ENCODE measurements at regions not wholly inside any gene's neighbourhood (a gene's known extent, or its start where the extent isn't known, plus 50 kb on each side); places are given as distances from the start of the nearest gene placed in this dataset.

DNA sequence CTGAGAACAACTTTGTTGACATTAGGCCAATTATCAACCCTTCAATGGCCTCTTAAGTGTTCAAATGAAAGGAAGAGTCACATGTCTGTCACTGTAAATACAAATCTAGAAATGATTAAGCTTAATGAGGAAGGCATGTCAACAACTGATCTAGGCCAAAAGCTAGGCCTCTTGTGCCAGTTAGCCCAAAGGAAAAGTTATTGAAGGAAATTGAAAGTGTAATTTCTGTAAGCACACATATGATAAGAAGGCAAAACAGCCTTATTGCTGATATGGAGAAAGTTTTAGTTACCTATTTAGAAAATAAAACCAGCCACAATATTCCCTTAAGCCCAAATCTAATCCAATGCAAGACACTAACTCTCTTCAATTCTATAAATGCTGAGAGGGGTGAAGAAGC, 604.7 kb downstream of the SLITRK6 start:
- Histone ChIP-seq H3K4me1 (ENCODE audit: control insufficient read depth, insufficient read depth, low read length, poor library complexity, severe bottlenecking) (no peaks in the 10 kb centered on the region), H3K36me3 (ENCODE audit: control insufficient read depth, insufficient read depth, low read length) (no peaks in the 10 kb centered on the region), H3K4me3 (ENCODE audit: extremely low read depth, insufficient read depth, low read length, poor library complexity, severe bottlenecking) (no peak overlapping the region), H3K9me3 (ENCODE audit: control insufficient read depth, low read length) (peaks cover 13% of the 10 kb centered on the region), H3K27ac (ENCODE audit: low read depth, low read length, severe bottlenecking) (no peak overlapping the region)

DNA sequence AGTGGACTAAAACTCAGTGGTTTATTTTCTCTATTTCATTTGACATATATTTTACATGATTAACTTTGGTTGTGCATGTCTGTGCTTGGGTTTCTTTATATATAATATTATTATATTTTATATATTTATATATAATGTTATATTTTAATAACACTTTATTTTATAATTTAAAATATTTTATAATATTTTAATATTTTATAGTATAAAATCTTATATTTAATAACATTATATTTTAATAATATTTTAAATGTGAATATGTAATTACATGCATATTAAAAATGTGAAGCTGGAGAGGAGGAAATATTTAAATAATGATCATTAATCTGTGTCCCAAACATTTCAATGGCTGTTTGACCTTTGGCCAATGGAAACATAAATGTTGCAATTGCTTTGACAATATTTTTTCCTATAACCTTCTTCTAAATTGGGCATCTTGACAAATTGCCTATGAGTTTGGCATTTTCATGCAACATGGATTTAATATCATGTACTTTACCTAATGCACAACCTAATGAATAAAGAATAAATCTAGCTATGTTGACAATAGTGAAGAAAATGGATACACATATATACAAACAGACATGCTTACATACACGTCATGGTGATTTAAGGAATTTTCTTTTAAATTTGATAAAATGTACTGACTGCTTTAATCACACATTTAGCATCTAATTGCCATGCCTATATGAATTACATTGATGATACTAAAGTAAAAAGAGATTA, 607.1 kb downstream of the SLITRK6 start:
- no peak overlapping the region for H3K27ac ChIP-seq (ENCODE audit: low read depth, low read length, severe bottlenecking)
- WGBS, 2 experiments (ENCODE audit: insufficient coverage in 2 of 2) = no CpG with 5 or more reads among the region's 1 CpG
- H3K9me3 ChIP-seq (ENCODE audit: control insufficient read depth, low read length) = peaks cover 13% of the 10 kb centered on the region
- H3K4me1 ChIP-seq (ENCODE audit: control insufficient read depth, insufficient read depth, low read length, poor library complexity, severe bottlenecking) = no peaks in the 10 kb centered on the region
- no peaks in the 10 kb centered on the region for H3K36me3 ChIP-seq (ENCODE audit: control insufficient read depth, insufficient read depth, low read length)
- H3K4me3 ChIP-seq (ENCODE audit: extremely low read depth, insufficient read depth, low read length, poor library complexity, severe bottlenecking) = no peak overlapping the region

DNA sequence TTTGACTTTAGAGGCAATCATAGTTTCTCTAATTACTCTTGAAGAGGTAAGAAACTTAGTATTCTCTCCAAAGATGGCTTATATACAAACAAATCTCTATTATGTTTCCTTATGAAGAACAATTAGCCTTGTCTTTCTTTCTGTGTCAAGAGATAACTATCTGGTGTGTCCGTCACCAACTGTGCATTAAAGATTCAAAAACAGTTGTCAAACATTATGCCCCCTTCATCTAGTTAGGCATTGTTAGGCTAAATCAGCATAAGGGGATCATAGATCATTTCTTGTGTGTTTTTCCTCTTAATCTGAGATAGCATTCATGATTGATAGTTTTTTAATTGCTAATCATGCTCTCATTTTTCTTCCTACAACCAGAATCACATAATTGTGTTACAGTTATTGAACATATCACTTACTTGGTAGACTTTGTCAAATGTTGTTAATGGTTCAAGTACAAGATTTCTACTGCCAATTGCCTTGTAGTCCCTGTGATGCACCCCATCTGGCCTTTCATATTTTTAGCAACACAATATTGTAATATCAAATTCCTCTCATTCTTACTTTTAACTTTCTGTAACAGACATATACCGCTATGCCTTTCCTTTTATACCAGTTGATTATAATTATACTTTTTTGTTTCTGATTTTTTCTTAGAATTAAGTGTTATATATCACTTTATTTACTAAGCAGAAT, 612.7 kb downstream of the SLITRK6 start:
- Histone ChIP-seq H3K9me3 (ENCODE audit: control insufficient read depth, low read length) (no peaks in the 10 kb centered on the region), H3K4me1 (ENCODE audit: control insufficient read depth, insufficient read depth, low read length, poor library complexity, severe bottlenecking) (no peaks in the 10 kb centered on the region), H3K4me3 (ENCODE audit: extremely low read depth, insufficient read depth, low read length, poor library complexity, severe bottlenecking) (no peak overlapping the region), H3K36me3 (ENCODE audit: control insufficient read depth, insufficient read depth, low read length) (no peaks in the 10 kb centered on the region), H3K27ac (ENCODE audit: low read depth, low read length, severe bottlenecking) (no peak overlapping the region)
- no CpG with 5 or more reads among the region's 2 CpGs for WGBS, 2 experiments (ENCODE audit: insufficient coverage in 2 of 2)

DNA sequence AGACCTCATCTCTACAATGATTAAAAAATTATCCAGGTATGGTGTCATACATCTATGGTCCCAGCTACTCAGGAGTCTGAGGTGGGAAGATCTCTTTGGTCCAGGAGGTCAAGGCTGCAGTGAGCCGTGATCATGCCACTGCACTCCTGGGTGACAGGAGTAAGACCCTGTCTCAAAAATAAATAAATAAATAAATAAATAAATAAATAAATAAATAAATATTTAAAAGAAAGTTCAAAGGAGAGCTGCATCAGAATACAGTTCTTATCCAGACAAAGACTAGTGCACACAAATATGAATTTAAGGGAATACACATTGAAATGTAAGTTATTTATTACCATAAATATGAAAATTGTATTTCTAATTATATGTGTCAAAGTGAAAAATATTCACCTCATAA, 624.9 kb downstream of the SLITRK6 start:
- Histone ChIP-seq H3K36me3 (ENCODE audit: control insufficient read depth, insufficient read depth, low read length) (no peaks in the 10 kb centered on the region), H3K4me1 (ENCODE audit: control insufficient read depth, insufficient read depth, low read length, poor library complexity, severe bottlenecking) (no peaks in the 10 kb centered on the region), H3K27ac (ENCODE audit: low read depth, low read length, severe bottlenecking) (no peak overlapping the region), H3K9me3 (ENCODE audit: control insufficient read depth, low read length) (no peaks in the 10 kb centered on the region), H3K4me3 (ENCODE audit: extremely low read depth, insufficient read depth, low read length, poor library complexity, severe bottlenecking) (no peak overlapping the region)
- WGBS, 2 experiments (ENCODE audit: insufficient coverage in 2 of 2) = no CpG with 5 or more reads among the region's 1 CpG

DNA sequence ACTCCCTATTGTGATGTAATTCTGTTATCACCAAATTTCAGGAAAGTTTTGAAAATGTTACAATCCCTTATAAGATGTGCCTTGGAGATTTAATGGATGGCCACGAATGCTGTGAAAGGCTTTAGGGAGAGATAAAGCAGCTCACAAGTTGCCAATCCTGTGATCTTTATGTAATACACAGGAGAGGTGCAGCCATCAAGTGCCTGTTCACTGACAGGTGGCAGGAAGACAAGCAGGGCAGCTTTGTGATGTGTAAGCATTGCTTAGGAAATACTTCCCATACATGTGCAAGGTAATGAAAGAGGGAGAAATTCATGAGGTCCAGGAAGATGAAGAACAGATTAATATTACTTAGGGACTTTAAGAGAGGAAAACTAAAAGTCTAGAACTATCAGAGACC, 628.8 kb downstream of the SLITRK6 start:
- no peaks in the 10 kb centered on the region for H3K36me3 ChIP-seq (ENCODE audit: control insufficient read depth, insufficient read depth, low read length)

DNA sequence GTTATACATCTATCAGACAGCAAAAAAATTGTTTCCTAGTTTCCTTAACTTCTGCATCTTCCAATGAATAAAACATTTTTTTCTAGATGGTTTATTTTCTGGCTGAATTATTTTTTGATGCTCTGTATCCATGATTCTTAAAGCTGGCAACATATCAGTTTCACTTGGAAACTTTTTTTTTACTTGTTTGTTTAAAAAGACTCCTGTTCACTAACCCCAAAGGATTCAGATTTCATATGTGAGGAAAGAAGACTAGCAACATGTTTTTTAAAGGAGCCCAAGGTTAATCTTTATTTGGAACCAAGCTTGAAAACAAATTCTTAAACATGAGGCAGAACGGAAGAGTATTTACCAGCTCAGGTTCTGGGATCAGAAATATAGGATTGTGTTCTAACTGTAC, 632.3 kb downstream of the SLITRK6 start:
- Histone ChIP-seq H3K4me1 (ENCODE audit: control insufficient read depth, insufficient read depth, low read length, poor library complexity, severe bottlenecking) (no peaks in the 10 kb centered on the region), H3K9me3 (ENCODE audit: control insufficient read depth, low read length) (peaks cover 12% of the 10 kb centered on the region), H3K4me3 (ENCODE audit: extremely low read depth, insufficient read depth, low read length, poor library complexity, severe bottlenecking) (no peak overlapping the region), H3K36me3 (ENCODE audit: control insufficient read depth, insufficient read depth, low read length) (no peaks in the 10 kb centered on the region), H3K27ac (ENCODE audit: low read depth, low read length, severe bottlenecking) (no peak overlapping the region)
- 83 to 100% methylated on average over 1 of the region's 1 CpG for WGBS, 2 experiments (ENCODE audit: insufficient coverage in 2 of 2)

More for the DNA sequence above, 628.8 kb downstream of the SLITRK6 start:
- H3K27ac ChIP-seq (ENCODE audit: low read depth, low read length, severe bottlenecking) = no peak overlapping the region
- H3K4me3 ChIP-seq (ENCODE audit: extremely low read depth, insufficient read depth, low read length, poor library complexity, severe bottlenecking) = no peak overlapping the region
- WGBS, 2 experiments (ENCODE audit: insufficient coverage in 2 of 2) = 63 to 67% methylated on average over 1 of the region's 1 CpG
- H3K4me1 ChIP-seq (ENCODE audit: control insufficient read depth, insufficient read depth, low read length, poor library complexity, severe bottlenecking) = no peaks in the 10 kb centered on the region
- no peaks in the 10 kb centered on the region for H3K9me3 ChIP-seq (ENCODE audit: control insufficient read depth, low read length)

DNA sequence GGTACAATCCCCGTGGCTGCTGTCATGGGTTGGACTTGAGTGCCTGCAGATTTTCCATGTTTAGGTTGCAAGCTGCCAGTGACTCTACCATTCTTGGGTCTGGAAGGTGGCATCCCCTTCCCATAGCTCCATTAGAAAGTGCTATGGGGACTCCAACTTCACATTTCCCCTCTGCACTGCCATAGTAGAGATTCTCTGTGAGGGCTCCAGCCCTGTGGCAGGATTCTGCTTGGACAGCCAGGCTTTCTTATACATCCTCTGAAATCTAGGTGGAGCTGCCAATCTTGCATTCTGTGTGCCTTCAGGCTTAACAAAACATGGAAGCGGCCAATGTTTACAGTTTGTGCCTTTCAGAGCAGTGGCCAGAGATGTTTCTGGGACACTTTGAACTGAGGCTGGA, 636.2 kb downstream of the SLITRK6 start:
- WGBS, 2 experiments (ENCODE audit: insufficient coverage in 2 of 2) = 88 to 94% methylated on average over 2 of the region's 2 CpGs
- H3K4me1 ChIP-seq (ENCODE audit: control insufficient read depth, insufficient read depth, low read length, poor library complexity, severe bottlenecking) = no peaks in the 10 kb centered on the region
- H3K36me3 ChIP-seq (ENCODE audit: control insufficient read depth, insufficient read depth, low read length) = no peaks in the 10 kb centered on the region
- H3K9me3 ChIP-seq (ENCODE audit: control insufficient read depth, low read length) = peaks cover 12% of the 10 kb centered on the region
- H3K27ac ChIP-seq (ENCODE audit: low read depth, low read length, severe bottlenecking) = no peak overlapping the region
- H3K4me3 ChIP-seq (ENCODE audit: extremely low read depth, insufficient read depth, low read length, poor library complexity, severe bottlenecking) = no peak overlapping the region

DNA sequence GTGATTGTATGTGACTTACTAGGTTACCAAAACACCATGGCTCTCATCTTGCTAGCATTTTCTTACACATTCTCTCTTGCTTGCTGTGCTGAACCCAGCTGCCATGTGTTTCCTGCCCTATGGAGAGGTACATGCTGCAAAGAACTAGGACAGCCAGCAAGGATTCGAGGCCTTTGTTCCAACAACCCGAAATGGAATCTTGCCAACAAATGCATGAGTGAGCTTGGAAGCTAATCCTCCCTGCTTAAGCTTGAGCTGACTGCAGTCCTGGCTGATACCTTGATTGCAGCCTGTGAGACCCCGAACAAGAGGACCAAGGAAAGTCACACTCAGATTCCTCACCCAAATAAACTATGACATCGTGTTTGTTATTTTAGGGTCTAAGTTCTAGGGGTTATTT, 651.2 kb downstream of the SLITRK6 start:
- no peak overlapping the region for H3K4me3 ChIP-seq (ENCODE audit: extremely low read depth, insufficient read depth, low read length, poor library complexity, severe bottlenecking)
- no peaks in the 10 kb centered on the region for H3K36me3 ChIP-seq (ENCODE audit: control insufficient read depth, insufficient read depth, low read length)
- no peak overlapping the region for H3K27ac ChIP-seq (ENCODE audit: low read depth, low read length, severe bottlenecking)
- WGBS, 2 experiments (ENCODE audit: insufficient coverage in 2 of 2) = 64 to 69% methylated on average over 2 of the region's 4 CpGs
- H3K9me3 ChIP-seq (ENCODE audit: control insufficient read depth, low read length) = no peaks in the 10 kb centered on the region
- no peaks in the 10 kb centered on the region for H3K4me1 ChIP-seq (ENCODE audit: control insufficient read depth, insufficient read depth, low read length, poor library complexity, severe bottlenecking)

DNA sequence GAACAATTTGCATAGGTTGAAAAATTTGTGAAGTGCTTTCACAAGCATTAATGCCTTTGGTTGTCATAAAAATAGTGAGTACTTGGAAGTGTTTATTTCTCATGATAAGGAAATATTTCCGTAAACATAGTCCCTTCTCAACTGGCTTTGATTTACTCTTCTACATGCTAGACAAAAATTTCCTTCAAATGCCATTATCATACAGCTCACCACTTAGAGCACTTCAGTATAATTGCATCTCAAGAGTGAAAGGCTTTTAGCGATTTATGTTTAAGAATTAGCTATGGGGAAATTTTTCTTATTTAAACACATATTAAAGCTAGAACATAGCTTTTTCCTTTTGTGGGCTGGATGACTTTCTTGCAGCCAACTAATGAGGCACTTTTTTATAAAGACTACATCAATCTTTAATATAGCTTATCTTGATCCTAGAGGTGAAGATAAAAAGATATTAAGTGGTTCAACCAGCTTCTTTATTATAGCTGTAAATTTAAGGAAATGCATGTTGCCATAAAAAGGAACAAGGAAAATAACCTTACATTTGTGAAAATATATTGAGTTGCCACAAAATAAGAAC, 656.8 kb downstream of the SLITRK6 start:
- no peaks in the 10 kb centered on the region for H3K36me3 ChIP-seq (ENCODE audit: control insufficient read depth, insufficient read depth, low read length)
- H3K27ac ChIP-seq (ENCODE audit: low read depth, low read length, severe bottlenecking) = no peak overlapping the region
- no peaks in the 10 kb centered on the region for H3K4me1 ChIP-seq (ENCODE audit: control insufficient read depth, insufficient read depth, low read length, poor library complexity, severe bottlenecking)
- H3K4me3 ChIP-seq (ENCODE audit: extremely low read depth, insufficient read depth, low read length, poor library complexity, severe bottlenecking) = no peak overlapping the region
- 80% methylated on average over 1 of the region's 2 CpGs; no CpG with 5 or more reads in 1 of the 2 experiments for WGBS, 2 experiments (ENCODE audit: insufficient coverage in 2 of 2)
- no peaks in the 10 kb centered on the region for H3K9me3 ChIP-seq (ENCODE audit: control insufficient read depth, low read length)

DNA sequence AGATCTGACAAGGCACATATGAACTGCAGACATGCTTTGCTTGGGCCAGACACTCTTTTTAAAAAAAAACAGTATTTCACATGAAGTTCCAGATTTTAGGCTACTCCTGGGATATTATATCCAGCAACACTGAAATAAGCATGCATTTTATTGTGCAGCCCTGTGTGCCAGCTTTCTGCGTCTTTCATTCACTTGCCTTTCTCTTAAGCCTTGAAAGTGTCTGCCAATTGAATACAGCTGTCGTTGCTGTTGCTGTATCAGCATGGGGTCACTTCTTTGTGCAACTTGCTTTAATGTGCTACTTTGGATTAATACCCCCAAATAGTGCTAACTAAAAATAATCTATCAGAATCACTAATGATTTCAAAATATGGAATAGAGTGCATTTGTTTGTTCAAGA, 657.8 kb downstream of the SLITRK6 start:
- Histone ChIP-seq H3K9me3 (ENCODE audit: control insufficient read depth, low read length) (no peaks in the 10 kb centered on the region), H3K4me1 (ENCODE audit: control insufficient read depth, insufficient read depth, low read length, poor library complexity, severe bottlenecking) (no peaks in the 10 kb centered on the region), H3K36me3 (ENCODE audit: control insufficient read depth, insufficient read depth, low read length) (no peaks in the 10 kb centered on the region), H3K4me3 (ENCODE audit: extremely low read depth, insufficient read depth, low read length, poor library complexity, severe bottlenecking) (no peak overlapping the region), H3K27ac (ENCODE audit: low read depth, low read length, severe bottlenecking) (no peak overlapping the region)
- 67 to 71% methylated on average over 1 of the region's 2 CpGs for WGBS, 2 experiments (ENCODE audit: insufficient coverage in 2 of 2)

DNA sequence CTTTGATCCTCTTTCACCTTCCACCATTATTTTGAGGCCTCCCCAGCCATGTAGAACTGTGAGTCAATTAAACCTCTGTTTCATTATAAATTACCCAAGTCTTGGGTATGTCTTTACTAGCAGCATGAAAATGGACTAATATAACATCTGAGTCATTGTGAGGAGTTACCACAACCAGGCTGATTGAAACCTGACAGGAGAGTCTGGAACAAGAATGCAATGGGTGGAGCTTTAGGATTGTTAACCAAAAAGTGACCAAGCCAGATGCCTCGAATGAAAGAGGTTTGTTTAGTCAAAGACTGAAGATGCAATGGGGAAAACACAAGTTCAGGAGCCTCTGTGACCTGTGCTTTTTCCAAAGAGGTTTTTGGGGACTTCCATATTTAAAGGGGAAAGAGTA, 659.0 kb downstream of the SLITRK6 start:
- H3K27ac ChIP-seq (ENCODE audit: low read depth, low read length, severe bottlenecking) = no peak overlapping the region

More for the DNA sequence above, 659.0 kb downstream of the SLITRK6 start:
- 23 to 40% methylated on average over 1 of the region's 1 CpG for WGBS, 2 experiments (ENCODE audit: insufficient coverage in 2 of 2)
- H3K36me3 ChIP-seq (ENCODE audit: control insufficient read depth, insufficient read depth, low read length) = no peaks in the 10 kb centered on the region
- H3K9me3 ChIP-seq (ENCODE audit: control insufficient read depth, low read length) = no peaks in the 10 kb centered on the region
- H3K4me3 ChIP-seq (ENCODE audit: extremely low read depth, insufficient read depth, low read length, poor library complexity, severe bottlenecking) = no peak overlapping the region
- H3K4me1 ChIP-seq (ENCODE audit: control insufficient read depth, insufficient read depth, low read length, poor library complexity, severe bottlenecking) = no peaks in the 10 kb centered on the region

All from mesodermal cell (in vitro differentiated cells).